ENCODE measurements at regions not wholly inside any gene's neighbourhood (a gene's known extent, or its start where the extent isn't known, plus 50 kb on each side); places are given as distances from the start of the nearest gene placed in this dataset.

- Histone ChIP-seq H3K56ac (ENCODE audit: low read length) (no peak overlapping the region), H3K4ac (ENCODE audit: low read depth, low read length) (no peak overlapping the region), H2BK120ac (ENCODE audit: low read depth, low read length) (no peak overlapping the region), H3K36me3 (ENCODE audit: control insufficient read depth, insufficient read depth, low read length) (no peaks in the 10 kb centered on the region), H3K4me1 (ENCODE audit: control insufficient read depth, low read depth, low read length) (no peaks in the 10 kb centered on the region), H3K27ac (ENCODE audit: low read depth, low read length) (no peak overlapping the region), H3K18ac (ENCODE audit: low read length) (no peak overlapping the region), H3K79me1 (ENCODE audit: low read length) (no peaks in the 10 kb centered on the region), H4K5ac (ENCODE audit: low read length) (no peak overlapping the region), H2BK15ac (replicated peaks; ENCODE audit: low read depth) (no peak overlapping the region), H2BK5ac (ENCODE audit: low read length) (no peak overlapping the region), H3K4me2 (ENCODE audit: low read length) (no peak overlapping the region), H3K79me2 (ENCODE audit: control insufficient read depth, insufficient read depth, low read length) (no peaks in the 10 kb centered on the region), H3K23ac (ENCODE audit: low read length) (no peak overlapping the region), H3K27me3 (ENCODE audit: insufficient read depth, low read length, poor library complexity) (no peaks in the 10 kb centered on the region), H2AK5ac (ENCODE audit: low read length) (no peak overlapping the region), H3K4me3 (ENCODE audit: low read length) (no peak overlapping the region), H4K8ac (ENCODE audit: low read depth, low read length) (no peak overlapping the region), H3K9ac (ENCODE audit: low read length) (no peak overlapping the region)
- no CpG with 5 or more reads among the region's 7 CpGs for WGBS (ENCODE audit: extremely low coverage, insufficient coverage, low lambda C conversion rate)
- DNase-seq = no peak
These were observed 102.7 kb upstream of the PLEKHA5 start for GRCh38 chr12:19026614-19027488.

GRCh38 chr12:19030180-19030579 is 99.4 kb upstream of the PLEKHA5 start:
- Histone ChIP-seq H3K4me2 (ENCODE audit: low read length) (no peak overlapping the region), H3K9ac (ENCODE audit: low read length) (no peak overlapping the region), H4K5ac (ENCODE audit: low read length) (no peak overlapping the region), H3K18ac (ENCODE audit: low read length) (no peak overlapping the region), H2BK120ac (ENCODE audit: low read depth, low read length) (no peak overlapping the region), H3K4me1 (ENCODE audit: control insufficient read depth, low read depth, low read length) (no peaks in the 10 kb centered on the region), H3K23ac (ENCODE audit: low read length) (no peak overlapping the region), H3K79me2 (ENCODE audit: control insufficient read depth, insufficient read depth, low read length) (no peaks in the 10 kb centered on the region), H3K79me1 (ENCODE audit: low read length) (no peaks in the 10 kb centered on the region), H2AK5ac (ENCODE audit: low read length) (no peak overlapping the region), H3K4me3 (ENCODE audit: low read length) (no peak overlapping the region), H2BK15ac (replicated peaks; ENCODE audit: low read depth) (no peak overlapping the region), H3K27ac (ENCODE audit: low read depth, low read length) (no peak overlapping the region), H3K36me3 (ENCODE audit: control insufficient read depth, insufficient read depth, low read length) (no peaks in the 10 kb centered on the region), H3K56ac (ENCODE audit: low read length) (no peak overlapping the region), H3K27me3 (ENCODE audit: insufficient read depth, low read length, poor library complexity) (no peaks in the 10 kb centered on the region), H2BK5ac (ENCODE audit: low read length) (no peak overlapping the region), H3K4ac (ENCODE audit: low read depth, low read length) (no peak overlapping the region), H4K8ac (ENCODE audit: low read depth, low read length) (no peak overlapping the region)
- no CpG with 5 or more reads among the region's 4 CpGs for WGBS (ENCODE audit: extremely low coverage, insufficient coverage, low lambda C conversion rate)
- DNase-seq = no peak

- Histone ChIP-seq H3K4ac (ENCODE audit: low read depth, low read length) (no peak overlapping the region), H4K5ac (ENCODE audit: low read length) (no peak overlapping the region), H3K79me1 (ENCODE audit: low read length) (no peaks in the 10 kb centered on the region), H3K36me3 (ENCODE audit: control insufficient read depth, insufficient read depth, low read length) (no peaks in the 10 kb centered on the region), H3K27me3 (ENCODE audit: insufficient read depth, low read length, poor library complexity) (no peaks in the 10 kb centered on the region), H2BK5ac (ENCODE audit: low read length) (no peak overlapping the region), H2AK5ac (ENCODE audit: low read length) (no peak overlapping the region), H3K4me1 (ENCODE audit: control insufficient read depth, low read depth, low read length) (no peaks in the 10 kb centered on the region), H3K4me2 (ENCODE audit: low read length) (no peak overlapping the region), H4K8ac (ENCODE audit: low read depth, low read length) (no peak overlapping the region), H2BK15ac (replicated peaks; ENCODE audit: low read depth) (no peak overlapping the region), H3K9ac (ENCODE audit: low read length) (no peak overlapping the region), H3K18ac (ENCODE audit: low read length) (no peak overlapping the region), H3K27ac (ENCODE audit: low read depth, low read length) (no peak overlapping the region), H3K23ac (ENCODE audit: low read length) (no peak overlapping the region), H3K56ac (ENCODE audit: low read length) (no peak overlapping the region), H3K4me3 (ENCODE audit: low read length) (no peak overlapping the region), H3K79me2 (ENCODE audit: control insufficient read depth, insufficient read depth, low read length) (no peaks in the 10 kb centered on the region), H2BK120ac (ENCODE audit: low read depth, low read length) (no peak overlapping the region)
- DNase-seq = no peak
These were observed 98.9 kb upstream of the PLEKHA5 start for GRCh38 chr12:19030603-19031002.

- no peak overlapping the region for H3K56ac ChIP-seq (ENCODE audit: low read length)
- H3K9ac ChIP-seq (ENCODE audit: low read length) = no peak overlapping the region
- no peak overlapping the region for H4K8ac ChIP-seq (ENCODE audit: low read depth, low read length)
- no peak overlapping the region for H3K18ac ChIP-seq (ENCODE audit: low read length)
- no peak overlapping the region for H3K4ac ChIP-seq (ENCODE audit: low read depth, low read length)
- no peaks in the 10 kb centered on the region for H3K27me3 ChIP-seq (ENCODE audit: insufficient read depth, low read length, poor library complexity)
- H2AK5ac ChIP-seq (ENCODE audit: low read length) = no peak overlapping the region
- peak; percentile 21 for DNase-seq
- no peaks in the 10 kb centered on the region for H3K36me3 ChIP-seq (ENCODE audit: control insufficient read depth, insufficient read depth, low read length)
- no peak overlapping the region for H2BK120ac ChIP-seq (ENCODE audit: low read depth, low read length)
- no peak overlapping the region for H4K5ac ChIP-seq (ENCODE audit: low read length)
- no peak overlapping the region for H3K23ac ChIP-seq (ENCODE audit: low read length)
- no CpG with 5 or more reads among the region's 4 CpGs for WGBS (ENCODE audit: extremely low coverage, insufficient coverage, low lambda C conversion rate)
- H3K4me1 ChIP-seq (ENCODE audit: control insufficient read depth, low read depth, low read length) = no peaks in the 10 kb centered on the region
- H3K79me2 ChIP-seq (ENCODE audit: control insufficient read depth, insufficient read depth, low read length) = no peaks in the 10 kb centered on the region
- H3K79me1 ChIP-seq (ENCODE audit: low read length) = no peaks in the 10 kb centered on the region
- H3K4me2 ChIP-seq (ENCODE audit: low read length) = no peak overlapping the region
- no peak overlapping the region for H2BK15ac ChIP-seq (replicated peaks; ENCODE audit: low read depth)
- H2BK5ac ChIP-seq (ENCODE audit: low read length) = no peak overlapping the region
- H3K4me3 ChIP-seq (ENCODE audit: low read length) = no peak overlapping the region
- no peak overlapping the region for H3K27ac ChIP-seq (ENCODE audit: low read depth, low read length)
These were observed 98.5 kb upstream of the PLEKHA5 start for GRCh38 chr12:19031032-19031431.

- no peaks in the 10 kb centered on the region for H3K4me1 ChIP-seq (ENCODE audit: control insufficient read depth, low read depth, low read length)
- no peak overlapping the region for H3K4ac ChIP-seq (ENCODE audit: low read depth, low read length)
- no peak overlapping the region for H2BK5ac ChIP-seq (ENCODE audit: low read length)
- H2AK5ac ChIP-seq (ENCODE audit: low read length) = no peak overlapping the region
- no peak overlapping the region for H3K9ac ChIP-seq (ENCODE audit: low read length)
- H4K8ac ChIP-seq (ENCODE audit: low read depth, low read length) = no peak overlapping the region
- no peak overlapping the region for H3K4me2 ChIP-seq (ENCODE audit: low read length)
- no peaks in the 10 kb centered on the region for H3K79me2 ChIP-seq (ENCODE audit: control insufficient read depth, insufficient read depth, low read length)
- no peaks in the 10 kb centered on the region for H3K27me3 ChIP-seq (ENCODE audit: insufficient read depth, low read length, poor library complexity)
- H3K18ac ChIP-seq (ENCODE audit: low read length) = no peak overlapping the region
- no CpG with 5 or more reads among the region's 5 CpGs for WGBS (ENCODE audit: extremely low coverage, insufficient coverage, low lambda C conversion rate)
- no peak for DNase-seq
- H2BK120ac ChIP-seq (ENCODE audit: low read depth, low read length) = no peak overlapping the region
- H3K36me3 ChIP-seq (ENCODE audit: control insufficient read depth, insufficient read depth, low read length) = no peaks in the 10 kb centered on the region
- no peak overlapping the region for H3K4me3 ChIP-seq (ENCODE audit: low read length)
- no peak overlapping the region for H3K27ac ChIP-seq (ENCODE audit: low read depth, low read length)
- no peak overlapping the region for H3K23ac ChIP-seq (ENCODE audit: low read length)
- H2BK15ac ChIP-seq (replicated peaks; ENCODE audit: low read depth) = no peak overlapping the region
- H4K5ac ChIP-seq (ENCODE audit: low read length) = no peak overlapping the region
- H3K79me1 ChIP-seq (ENCODE audit: low read length) = no peaks in the 10 kb centered on the region
- H3K56ac ChIP-seq (ENCODE audit: low read length) = no peak overlapping the region
These were observed 96.7 kb upstream of the PLEKHA5 start for GRCh38 chr12:19032826-19033225.

- H3K4ac ChIP-seq (ENCODE audit: low read depth, low read length) = no peak overlapping the region
- no peaks in the 10 kb centered on the region for H3K36me3 ChIP-seq (ENCODE audit: control insufficient read depth, insufficient read depth, low read length)
- no peak overlapping the region for H2AK5ac ChIP-seq (ENCODE audit: low read length)
- H3K79me2 ChIP-seq (ENCODE audit: control insufficient read depth, insufficient read depth, low read length) = no peaks in the 10 kb centered on the region
- no peak for DNase-seq
- H3K27me3 ChIP-seq (ENCODE audit: insufficient read depth, low read length, poor library complexity) = no peaks in the 10 kb centered on the region
- no peak overlapping the region for H3K4me2 ChIP-seq (ENCODE audit: low read length)
- H2BK15ac ChIP-seq (replicated peaks; ENCODE audit: low read depth) = no peak overlapping the region
- WGBS (ENCODE audit: extremely low coverage, insufficient coverage, low lambda C conversion rate) = no CpG with 5 or more reads among the region's 2 CpGs
- no peak overlapping the region for H3K9ac ChIP-seq (ENCODE audit: low read length)
- no peak overlapping the region for H3K18ac ChIP-seq (ENCODE audit: low read length)
- H2BK5ac ChIP-seq (ENCODE audit: low read length) = no peak overlapping the region
- H4K5ac ChIP-seq (ENCODE audit: low read length) = no peak overlapping the region
- H2BK120ac ChIP-seq (ENCODE audit: low read depth, low read length) = no peak overlapping the region
- no peak overlapping the region for H3K23ac ChIP-seq (ENCODE audit: low read length)
- no peaks in the 10 kb centered on the region for H3K79me1 ChIP-seq (ENCODE audit: low read length)
- no peak overlapping the region for H3K56ac ChIP-seq (ENCODE audit: low read length)
- no peak overlapping the region for H3K27ac ChIP-seq (ENCODE audit: low read depth, low read length)
- H4K8ac ChIP-seq (ENCODE audit: low read depth, low read length) = no peak overlapping the region
- H3K4me3 ChIP-seq (ENCODE audit: low read length) = no peak overlapping the region
- no peaks in the 10 kb centered on the region for H3K4me1 ChIP-seq (ENCODE audit: control insufficient read depth, low read depth, low read length)
These were observed 96.3 kb upstream of the PLEKHA5 start for GRCh38 chr12:19033244-19033643.
